NCI-H345 treated with DMSO at 0.1 percent for 48 hours (cell line): ENCODE measurements at regions not wholly inside any gene's neighbourhood (a gene's known extent, or its start where the extent isn't known, plus 50 kb on each side); places are given as distances from the start of the nearest gene placed in this dataset.
"Not testable (repeated sequence)": the region's sequence is repeated elsewhere in the genome, so short reads cannot be mapped to it uniquely, and the experiment has no call there.

ENCODE experiments used
- DNase-seq: peaks from one replicate; lab custom pipeline; 2025; ENCODE audit not compliant: unreplicated experiment; lab: John Stamatoyannopoulos, UW

GRCh38 chr4:28443371-28443770 is 1582.7 kb downstream of the STIM2 start:
- no peak for DNase-seq

- DNase-seq: no peak
Observed at GRCh38 chr4:28443801-28444412, 1583.3 kb downstream of the STIM2 start.

- DNase-seq: no peak
Observed at GRCh38 chr4:28444886-28445496, 1584.3 kb downstream of the STIM2 start.

- DNase-seq: no peak
Observed at GRCh38 chr4:28449085-28449484, 1588.4 kb downstream of the STIM2 start.

GRCh38 chr4:28451346-28451745 is 1590.7 kb downstream of the STIM2 start:
- no peak for DNase-seq

GRCh38 chr4:28462766-28463700 is 1602.4 kb downstream of the STIM2 start:
- no peak for DNase-seq

GRCh38 chr4:28464823-28465222 is 1604.2 kb downstream of the STIM2 start:
- DNase-seq: no peak

GRCh38 chr4:28466886-28467285 is 1606.2 kb downstream of the STIM2 start:
- not testable (repeated sequence) for DNase-seq

- no peak for DNase-seq
Observed at GRCh38 chr4:28469387-28469786, 1608.7 kb downstream of the STIM2 start.

- DNase-seq: no peak
Observed at GRCh38 chr4:28469886-28470285, 1609.2 kb downstream of the STIM2 start.

- DNase-seq: no peak
Observed at GRCh38 chr4:28475381-28475780, 1614.7 kb downstream of the STIM2 start.

GRCh38 chr4:28479666-28480065 is 1619.0 kb downstream of the STIM2 start:
- DNase-seq: no peak

- no peak for DNase-seq
Observed at GRCh38 chr4:28481565-28481964, 1620.9 kb downstream of the STIM2 start.

GRCh38 chr4:28482580-28483270 is 1622.1 kb downstream of the STIM2 start:
- DNase-seq: no peak

GRCh38 chr4:28488021-28488420 is 1627.4 kb downstream of the STIM2 start:
- no peak for DNase-seq

GRCh38 chr4:28490669-28491068 is 1630.0 kb downstream of the STIM2 start:
- DNase-seq: no peak

GRCh38 chr4:28505064-28505463 is 1644.4 kb downstream of the STIM2 start:
- DNase-seq: no peak

GRCh38 chr4:28508636-28509035 is 1648.0 kb downstream of the STIM2 start:
- no peak for DNase-seq

- DNase-seq: not testable (repeated sequence)
Observed at GRCh38 chr4:28514766-28515165, 1654.1 kb downstream of the STIM2 start.

GRCh38 chr4:28518561-28519165 is 1658.0 kb downstream of the STIM2 start:
- no peak for DNase-seq

- no peak for DNase-seq
Observed at GRCh38 chr4:28523681-28524190, 1663.1 kb downstream of the STIM2 start.
